Mucosa of descending colon (tissue), 3 donors: ENCODE measurements at regions not wholly inside any gene's neighbourhood (a gene's known extent, or its start where the extent isn't known, plus 50 kb on each side); places are given as distances from the start of the nearest gene placed in this dataset.

Source experiments
- ATAC-seq: fragments of 200-7000 bp; cut with Tn5 transposase; one replicate; pipeline ENCODE4 v1.9.1; 2020; ENCODE audit warnings: mild to moderate bottlenecking, moderate library complexity
- DNase-seq, 3 donors: peaks; one replicate each; pipeline ENCODE4 v3.0.0-alpha.2; 2020
- H3K36me3 ChIP-seq: fragments of 200-600 bp; one replicate; pipeline ENCODE4 v1.8.0; 2021; ENCODE audit warnings: low read depth, mild to moderate bottlenecking
- H3K4me1 ChIP-seq: fragments of 200-600 bp; one replicate; pipeline ENCODE4 v1.8.0; 2021; ENCODE audit warnings: low read depth, mild to moderate bottlenecking
- H3K4me3 ChIP-seq: fragments of 200-600 bp; one replicate; pipeline ENCODE4 v1.8.0; 2021; ENCODE audit warnings: mild to moderate bottlenecking
- H3K9me3 ChIP-seq: fragments of 200-600 bp; one replicate; pipeline ENCODE4 v1.8.0; 2021; ENCODE audit warnings: mild to moderate bottlenecking
- intact Hi-C, 2 donors: fragments of 100-400 bp; cut with DNase I in 1 of 2; cut with micrococcal nuclease in 1 of 2; formaldehyde crosslinking; loops; one replicate each; pipeline versions ENCODE4 v1.11.0 to v1.11.1; 2022; cut with DNase I, micrococcal nuclease
- TF ChIP-seq, protein P1 (sequence below): fragments of 200-600 bp; IDR thresholded peaks from one replicate; pipeline ENCODE4 v1.8.0; 2022; ENCODE audit warnings: antibody characterized with exemption, mild to moderate bottlenecking
- donor health status: DM: no; HTN: no; CAD: no; lungs with moderate emphysema.
- donor health status: DM: no; HTN: no; CAD: no.
- donor health status: DM: no; HTN: yes; CAD: no.

DNA sequence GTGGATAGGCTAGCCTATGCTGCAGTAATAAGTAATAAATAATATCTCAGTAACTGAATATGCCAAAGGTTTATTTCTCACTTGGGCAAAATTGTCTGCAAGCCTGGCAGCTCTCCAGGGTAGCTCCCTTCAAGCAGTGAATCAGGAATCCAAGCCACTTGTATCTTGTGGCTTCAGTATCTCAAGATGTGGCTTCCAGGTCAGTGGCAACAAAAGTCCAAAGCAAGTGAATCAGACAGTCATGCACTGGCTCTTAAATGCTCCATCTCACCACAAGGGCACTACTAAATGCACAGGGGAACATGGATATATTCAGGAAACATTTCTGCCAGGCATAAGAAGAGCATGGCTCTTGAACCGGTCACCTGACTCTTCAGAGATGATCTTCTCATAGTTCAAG lies 126.3 kb downstream of the KCTD12 start:
- Histone ChIP-seq H3K4me1 (no peaks in the 10 kb centered on the region), H3K9me3 (no peaks in the 10 kb centered on the region), H3K36me3 (no peaks in the 10 kb centered on the region), H3K4me3 (no peak overlapping the region)
- ATAC-seq (no peak), DNase-seq (no peak)
- intact Hi-C loops, result no loop called here
- TF ChIP-seq, protein P1, sequence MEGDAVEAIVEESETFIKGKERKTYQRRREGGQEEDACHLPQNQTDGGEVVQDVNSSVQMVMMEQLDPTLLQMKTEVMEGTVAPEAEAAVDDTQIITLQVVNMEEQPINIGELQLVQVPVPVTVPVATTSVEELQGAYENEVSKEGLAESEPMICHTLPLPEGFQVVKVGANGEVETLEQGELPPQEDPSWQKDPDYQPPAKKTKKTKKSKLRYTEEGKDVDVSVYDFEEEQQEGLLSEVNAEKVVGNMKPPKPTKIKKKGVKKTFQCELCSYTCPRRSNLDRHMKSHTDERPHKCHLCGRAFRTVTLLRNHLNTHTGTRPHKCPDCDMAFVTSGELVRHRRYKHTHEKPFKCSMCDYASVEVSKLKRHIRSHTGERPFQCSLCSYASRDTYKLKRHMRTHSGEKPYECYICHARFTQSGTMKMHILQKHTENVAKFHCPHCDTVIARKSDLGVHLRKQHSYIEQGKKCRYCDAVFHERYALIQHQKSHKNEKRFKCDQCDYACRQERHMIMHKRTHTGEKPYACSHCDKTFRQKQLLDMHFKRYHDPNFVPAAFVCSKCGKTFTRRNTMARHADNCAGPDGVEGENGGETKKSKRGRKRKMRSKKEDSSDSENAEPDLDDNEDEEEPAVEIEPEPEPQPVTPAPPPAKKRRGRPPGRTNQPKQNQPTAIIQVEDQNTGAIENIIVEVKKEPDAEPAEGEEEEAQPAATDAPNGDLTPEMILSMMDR, result no peak

GRCh38 chr13:76758738-76759137 lies 127.5 kb downstream of the KCTD12 start:
- H3K4me3 ChIP-seq, result no peak overlapping the region
- no peaks in the 10 kb centered on the region for H3K9me3 ChIP-seq
- TF ChIP-seq, protein P1, result no peak
- ATAC-seq (no peak), DNase-seq (no peak)
- intact Hi-C loops, result no loop called here
- no peaks in the 10 kb centered on the region for H3K4me1 ChIP-seq
- H3K36me3 ChIP-seq, result no peaks in the 10 kb centered on the region

DNA sequence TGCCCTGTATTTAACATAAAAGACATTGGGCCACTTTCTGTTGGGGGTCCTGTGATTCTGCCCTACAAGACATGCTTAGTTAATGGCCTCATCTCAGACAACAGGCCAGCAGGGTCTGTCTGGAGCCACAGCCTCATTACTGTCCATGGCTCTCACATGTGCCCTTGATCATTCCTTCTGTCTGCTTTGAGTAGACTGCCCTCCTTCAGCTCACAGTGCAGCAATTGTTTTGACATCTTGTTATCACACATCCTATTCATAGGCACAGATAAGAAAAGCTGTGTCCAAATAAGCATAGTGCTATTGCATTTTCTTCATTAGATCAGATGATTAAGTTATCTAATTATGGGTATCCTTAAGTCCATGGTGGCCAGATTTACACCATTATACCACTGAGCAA lies 127.9 kb downstream of the KCTD12 start:
- no peaks in the 10 kb centered on the region for H3K4me1 ChIP-seq
- no peaks in the 10 kb centered on the region for H3K9me3 ChIP-seq
- ATAC-seq (no peak), DNase-seq (no peak)
- no peak overlapping the region for H3K4me3 ChIP-seq
- intact Hi-C loops, result no loop called here
- TF ChIP-seq, protein P1, result no peak
- no peaks in the 10 kb centered on the region for H3K36me3 ChIP-seq

DNA sequence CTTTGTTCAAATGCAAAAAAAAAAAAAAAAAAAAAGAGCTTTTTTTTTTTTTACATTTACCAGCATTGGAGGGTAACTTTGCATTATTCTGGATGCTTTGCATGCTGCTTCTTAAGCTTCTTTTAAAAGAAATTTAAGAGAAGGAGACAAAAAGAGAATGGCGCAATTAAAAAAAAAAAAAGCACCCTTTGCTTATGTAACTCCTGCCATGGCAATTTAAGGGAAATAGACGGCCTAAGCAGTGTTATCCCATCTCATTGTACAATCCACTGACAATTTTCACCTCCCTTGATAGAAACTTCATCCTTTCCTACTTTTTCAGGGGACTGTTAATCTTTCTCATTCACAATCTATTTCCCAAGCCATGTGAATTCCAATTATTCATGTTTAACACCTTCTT lies 129.8 kb downstream of the KCTD12 start:
- no peaks in the 10 kb centered on the region for H3K36me3 ChIP-seq
- ATAC-seq (no peak), DNase-seq (no peak)
- no peaks in the 10 kb centered on the region for H3K9me3 ChIP-seq
- H3K4me3 ChIP-seq, result no peak overlapping the region
- intact Hi-C loops, result no loop called here
- TF ChIP-seq, protein P1, result no peak
- no peaks in the 10 kb centered on the region for H3K4me1 ChIP-seq

- intact Hi-C loops, result no loop called here
- Histone ChIP-seq H3K4me1 (no peaks in the 10 kb centered on the region), H3K4me3 (no peak overlapping the region), H3K9me3 (no peaks in the 10 kb centered on the region), H3K36me3 (no peaks in the 10 kb centered on the region)
- DNase-seq (no peak), ATAC-seq (no peak)
- TF ChIP-seq, protein P1, result no peak
Measured at GRCh38 chr13:76754414-76754813, 131.8 kb downstream of the KCTD12 start.

DNA sequence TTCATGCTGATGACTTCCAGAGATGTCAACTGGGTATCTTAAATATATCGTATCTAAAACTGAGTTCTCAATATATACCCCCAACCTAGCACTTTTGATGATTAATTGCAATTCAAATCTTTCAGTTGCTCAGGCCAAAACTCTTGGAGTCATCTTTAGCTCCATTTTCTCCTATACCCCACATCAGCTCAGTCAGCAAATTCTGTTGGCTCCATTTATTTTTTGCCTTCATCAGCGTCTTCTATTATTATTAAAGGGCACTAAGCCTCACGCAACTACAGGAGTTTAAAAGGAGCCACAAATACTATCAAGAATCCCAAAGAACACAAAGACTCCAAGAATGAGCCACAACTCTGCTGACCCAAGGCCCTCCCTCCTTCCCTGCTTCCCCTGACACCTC lies 134.9 kb downstream of the KCTD12 start:
- H3K4me1 ChIP-seq, result no peaks in the 10 kb centered on the region
- TF ChIP-seq, protein P1, result no peak
- H3K36me3 ChIP-seq, result no peaks in the 10 kb centered on the region
- intact Hi-C loops, result no loop called here
- no peak overlapping the region for H3K4me3 ChIP-seq
- H3K9me3 ChIP-seq, result no peaks in the 10 kb centered on the region
- ATAC-seq, result no peak
- DNase-seq, result no peak
